DMS79 treated with DMSO at 0.1 percent for 48 hours (cell line): ENCODE measurements at regions not wholly inside any gene's neighbourhood (a gene's known extent, or its start where the extent isn't known, plus 50 kb on each side); places are given as distances from the start of the nearest gene placed in this dataset.

Source experiments
- DNase-seq: peaks from one replicate; lab custom pipeline; 2025; lab: John Stamatoyannopoulos, UW

- no peak for DNase-seq
Observed at GRCh38 chr11:121944556-121945230, 171.3 kb downstream of the BLID start.

- DNase-seq, result no peak
Observed at GRCh38 chr11:121938076-121938475, 177.9 kb downstream of the BLID start.

GRCh38 chr11:121936781-121937447, 179.1 kb downstream of the BLID start:
- no peak for DNase-seq

GRCh38 chr11:121936370-121936769, 179.6 kb downstream of the BLID start:
- DNase-seq, result no peak

GRCh38 chr11:121933694-121934093, 182.3 kb downstream of the BLID start:
- no peak for DNase-seq

GRCh38 chr11:121933294-121933693, 182.7 kb downstream of the BLID start:
- DNase-seq, result no peak

GRCh38 chr11:121932646-121933185, 183.3 kb downstream of the BLID start:
- no peak for DNase-seq

- no peak for DNase-seq
Observed at GRCh38 chr11:121931748-121932352, 184.2 kb downstream of the BLID start.

- DNase-seq, result no peak
Observed at GRCh38 chr11:121931121-121931520, 184.9 kb downstream of the BLID start.

GRCh38 chr11:121930004-121930965, 185.7 kb downstream of the BLID start:
- DNase-seq, result peak; percentile 98

GRCh38 chr11:121929581-121929980, 186.4 kb downstream of the BLID start:
- DNase-seq, result peak; percentile 99

GRCh38 chr11:121928597-121929580, 187.1 kb downstream of the BLID start:
- no peak for DNase-seq

- no peak for DNase-seq
Observed at GRCh38 chr11:121927789-121928188, 188.2 kb downstream of the BLID start.

- no peak for DNase-seq
Observed at GRCh38 chr11:121927097-121927785, 188.8 kb downstream of the BLID start.

- DNase-seq, result no peak
Observed at GRCh38 chr11:121924191-121924590, 191.8 kb downstream of the BLID start.

GRCh38 chr11:121917482-121917881, 198.5 kb downstream of the BLID start:
- DNase-seq, result no peak

- DNase-seq, result no peak
Observed at GRCh38 chr11:121914508-121915059, 201.4 kb downstream of the BLID start.

- DNase-seq, result no peak
Observed at GRCh38 chr11:121909596-121909995, 206.4 kb downstream of the BLID start.

GRCh38 chr11:121907379-121907778, 208.6 kb downstream of the BLID start:
- DNase-seq, result no peak

GRCh38 chr11:121904148-121904547, 211.9 kb downstream of the BLID start:
- no peak for DNase-seq
